H9 (cell line): ENCODE measurements at regions not wholly inside any gene's neighbourhood (a gene's known extent, or its start where the extent isn't known, plus 50 kb on each side); places are given as distances from the start of the nearest gene placed in this dataset.

Experiments
- DNase-seq: peaks from one replicate; pipeline ENCODE4 v3.0.0-alpha.2; 2017
- H2AFZ ChIP-seq: one replicate; pipeline ENCODE4 v1.6.1; 2013; ENCODE audit warnings: mild to moderate bottlenecking, low read length, control low read depth, moderate library complexity
- H2AK5ac ChIP-seq: 2 replicates; pipeline ENCODE4 v1.6.1; 2013; ENCODE audit warnings: low read length, control low read depth, mixed read lengths; ENCODE audit not compliant: insufficient read length
- H2BK120ac ChIP-seq: one replicate; pipeline ENCODE4 v1.6.1; 2013; ENCODE audit warnings: low read depth, mild to moderate bottlenecking, low read length, control low read depth, inconsistent platforms; ENCODE audit not compliant: poor library complexity, severe bottlenecking
- H2BK12ac ChIP-seq: 2 replicates; pipeline ENCODE4 v1.6.1; 2013; ENCODE audit warnings: low read length, control low read depth, mixed read lengths, low read depth; ENCODE audit not compliant: insufficient read length
- H2BK15ac ChIP-seq: 2 replicates; pipeline ENCODE4 v1.6.1; 2013; ENCODE audit warnings: low read depth, low read length, control low read depth
- H2BK20ac ChIP-seq: one replicate; pipeline ENCODE4 v1.6.1; 2013; ENCODE audit warnings: low read depth, mild to moderate bottlenecking, low read length, control low read depth, inconsistent platforms; ENCODE audit not compliant: poor library complexity, severe bottlenecking
- H2BK5ac ChIP-seq: 2 replicates; pipeline ENCODE4 v1.6.1; 2013; ENCODE audit warnings: low read length, control low read depth, mixed read lengths; ENCODE audit not compliant: insufficient read length
- H3K14ac ChIP-seq: 2 replicates; pipeline ENCODE4 v1.6.1; 2013; ENCODE audit warnings: low read length, control low read depth; ENCODE audit not compliant: insufficient read depth
- H3K18ac ChIP-seq: 2 replicates; pipeline ENCODE4 v1.6.1; 2013; ENCODE audit warnings: low read depth, mild to moderate bottlenecking, mixed read lengths, low read length, control low read depth; ENCODE audit not compliant: insufficient read length
- H3K23ac ChIP-seq: 2 replicates; pipeline ENCODE4 v1.6.1; 2013; ENCODE audit warnings: low read length, control low read depth, mixed read lengths, low read depth; ENCODE audit not compliant: insufficient read length
- H3K23me2 ChIP-seq: 2 replicates; pipeline ENCODE4 v1.6.1; 2013; ENCODE audit warnings: low read depth, mild to moderate bottlenecking, mixed read lengths, low read length, control low read depth; ENCODE audit not compliant: insufficient read length, poor library complexity, severe bottlenecking
- H3K27ac ChIP-seq: 2 replicates; pipeline ENCODE4 v1.5.1; 2013; ENCODE audit warnings: low read length, control low read depth, mixed read lengths, low read depth; ENCODE audit not compliant: insufficient read length
- H3K27me3 ChIP-seq: 2 replicates; pipeline ENCODE4 v1.6.1; 2013; ENCODE audit warnings: low read length, control low read depth, inconsistent platforms; ENCODE audit not compliant: insufficient read depth
- H3K4ac ChIP-seq: 2 replicates; pipeline ENCODE4 v1.6.1; 2013; ENCODE audit warnings: low read depth, mild to moderate bottlenecking, control low read depth, inconsistent platforms, low read length, moderate library complexity
- H3K4me1 ChIP-seq: 2 replicates; pipeline ENCODE4 v1.6.1; 2013; ENCODE audit warnings: low read length, control low read depth, inconsistent platforms; ENCODE audit not compliant: insufficient read depth
- H3K4me2 ChIP-seq: 2 replicates; pipeline ENCODE4 v1.6.1; 2013; ENCODE audit warnings: low read length, control low read depth, mixed read lengths; ENCODE audit not compliant: insufficient read length, insufficient read depth
- H3K56ac ChIP-seq: 2 replicates; pipeline ENCODE4 v1.6.1; 2013; ENCODE audit warnings: low read depth, mild to moderate bottlenecking, mixed read lengths, low read length, control low read depth; ENCODE audit not compliant: insufficient read length
- H3K79me1 ChIP-seq: 2 replicates; pipeline ENCODE4 v1.6.1; 2013; ENCODE audit warnings: low read depth, mild to moderate bottlenecking, moderate library complexity, low read length, control low read depth, inconsistent platforms; ENCODE audit not compliant: insufficient read depth, poor library complexity, severe bottlenecking
- H3K79me2 ChIP-seq: 2 replicates; pipeline ENCODE4 v1.6.1; 2013; ENCODE audit warnings: low read length, control low read depth, inconsistent platforms; ENCODE audit not compliant: insufficient read depth
- H3K9ac ChIP-seq: 2 replicates; pipeline ENCODE4 v1.6.1; 2013; ENCODE audit warnings: low read length, control low read depth, mixed read lengths; ENCODE audit not compliant: insufficient read length; ENCODE audit errors: extremely low read depth
- H3K9me3 ChIP-seq: one replicate; pipeline ENCODE4 v1.6.1; 2013; ENCODE audit warnings: low read depth, low read length, inconsistent platforms; ENCODE audit not compliant: control insufficient read depth
- H3T11ph ChIP-seq: one replicate; pipeline ENCODE4 v1.6.1; 2013; ENCODE audit warnings: mild to moderate bottlenecking, low read length, control low read depth, inconsistent platforms
- H4K20me1 ChIP-seq: one replicate; pipeline ENCODE4 v1.6.1; 2013; ENCODE audit not compliant: control insufficient read depth, insufficient read length, insufficient read depth
- H4K5ac ChIP-seq: 2 replicates; pipeline ENCODE4 v1.6.1; 2013; ENCODE audit warnings: low read depth, mild to moderate bottlenecking, mixed read lengths, low read length, control low read depth; ENCODE audit not compliant: insufficient read length
- H4K8ac ChIP-seq: replicated peaks from 2 replicates; pipeline ENCODE4 v1.6.1; 2013; ENCODE audit warnings: low read length, control low read depth, mixed read lengths, low read depth; ENCODE audit not compliant: insufficient read length
- H4K91ac ChIP-seq: 2 replicates; pipeline ENCODE4 v1.6.1; 2013; ENCODE audit warnings: low read depth, mild to moderate bottlenecking, moderate library complexity, mixed read lengths, low read length, control low read depth; ENCODE audit not compliant: insufficient read length
- H3K27ac Mint-ChIP-seq, 3 experiments: 2 replicates in 2 of 3; 3 replicates in 1 of 3; pipeline ENCODE4 v1.8.0; 2020 to 2021; ENCODE audit warnings: mixed read lengths in 3 of 3, mild to moderate bottlenecking in 1 of 3, moderate library complexity in 1 of 3
- H3K27me3 Mint-ChIP-seq: 2 replicates; pipeline ENCODE4 v1.8.0; 2021; ENCODE audit warnings: low read depth, mild to moderate bottlenecking, moderate library complexity, mixed read lengths
- H3K36me3 Mint-ChIP-seq, 3 experiments: 2 replicates in 2 of 3; 3 replicates in 1 of 3; pipeline ENCODE4 v1.8.0; 2020 to 2021; ENCODE audit warnings: low read depth in 3 of 3, mixed read lengths in 3 of 3; ENCODE audit not compliant: insufficient read depth in 1 of 3
- H3K4me1 Mint-ChIP-seq, 2 experiments: 2 replicates each; pipeline ENCODE4 v1.8.0; 2020; ENCODE audit warnings: mixed read lengths in 2 of 2
- H3K4me3 Mint-ChIP-seq, 2 experiments: 2 replicates in 1 of 2; 3 replicates in 1 of 2; pipeline ENCODE4 v1.8.0; 2020 to 2021; ENCODE audit warnings: mild to moderate bottlenecking in 2 of 2, mixed read lengths in 2 of 2, moderate library complexity in 1 of 2
- H3K9me3 Mint-ChIP-seq, 2 experiments: 2 replicates in 1 of 2; 3 replicates in 1 of 2; pipeline ENCODE4 v1.8.0; 2020; ENCODE audit warnings: mild to moderate bottlenecking in 2 of 2, mixed read lengths in 2 of 2, moderate library complexity in 1 of 2
- CTCF ChIP-seq: fragments of 200-600 bp; sonication (generic); conservative IDR thresholded peaks from 3 replicates; pipeline ENCODE4 v1.8.0; 2021; ENCODE audit warnings: antibody characterized with exemption, mild to moderate bottlenecking
- WGBS: extraction: QIAGEN DNeasy Blood & Tissue Kit; methylation state at CpG from one replicate; pipeline ENCODE4 v1.1.7; 2013; ENCODE audit warnings: missing lambda C conversion rate, low lambda C conversion rate, mixed read lengths; ENCODE audit not compliant: insufficient read length; ENCODE audit errors: extremely low coverage; 5-methylcytosine and 5-hydroxymethylcytosine counted together

GRCh38 chr12:62986844-62987243 is 51.9 kb upstream of the PPM1H start:
- H3T11ph ChIP-seq: no peak overlapping the region
- H3K14ac ChIP-seq: no peak overlapping the region
- H3K9me3 ChIP-seq: no peaks in the 10 kb centered on the region
- no peak overlapping the region for H3K27ac ChIP-seq
- no peaks in the 10 kb centered on the region for H3K79me2 ChIP-seq
- H3K4me2 ChIP-seq: no peak overlapping the region
- no peak overlapping the region for H4K91ac ChIP-seq
- H3K27me3 Mint-ChIP-seq: no peaks in the 10 kb centered on the region
- no peak overlapping the region for H2BK120ac ChIP-seq
- peaks cover 3 to 5% of the 10 kb centered on the region in 2 experiments; a peak in 4 of 5 replicates for H3K9me3 Mint-ChIP-seq
- no peak overlapping the region for H3K56ac ChIP-seq
- no peak overlapping the region for H2AFZ ChIP-seq
- H3K9ac ChIP-seq: no peak overlapping the region
- no peak overlapping the region for H2BK20ac ChIP-seq
- no peaks in the 10 kb centered on the region for H3K4me1 Mint-ChIP-seq
- H3K18ac ChIP-seq: no peak overlapping the region
- H4K8ac ChIP-seq: no peak overlapping the region
- no peak overlapping the region for H3K23ac ChIP-seq
- no peaks in the 10 kb centered on the region for H3K4me1 ChIP-seq
- no peak overlapping the region for H3K4ac ChIP-seq
- no peak overlapping the region for H2BK15ac ChIP-seq
- WGBS: no CpG with 5 or more reads among the region's 2 CpGs
- no peak overlapping the region for H2AK5ac ChIP-seq
- no peak for TF ChIP-seq CTCF
- no peak overlapping the region for H2BK12ac ChIP-seq
- H3K27ac Mint-ChIP-seq: no peak overlapping the region
- no peak overlapping the region for H4K5ac ChIP-seq
- H3K79me1 ChIP-seq: no peaks in the 10 kb centered on the region
- H3K23me2 ChIP-seq: no peaks in the 10 kb centered on the region
- DNase-seq: no peak
- H2BK5ac ChIP-seq: no peak overlapping the region
- H3K27me3 ChIP-seq: no peaks in the 10 kb centered on the region
- H4K20me1 ChIP-seq: no peaks in the 10 kb centered on the region
- no peak overlapping the region for H3K4me3 Mint-ChIP-seq
- H3K36me3 Mint-ChIP-seq: peaks cover 0 to 10% (median 2%) of the 10 kb centered on the region in 3 experiments; a peak in 3 of 7 replicates
